Peyer's patch (tissue), 4 donors: ENCODE measurements at regions not wholly inside any gene's neighbourhood (a gene's known extent, or its start where the extent isn't known, plus 50 kb on each side); places are given as distances from the start of the nearest gene placed in this dataset.

Experiments
- CTCF ChIP-seq, 6 experiments: fragments of 450-650 bp in 4 of 6; fragments of 200-600 bp in 2 of 6; sonication (generic) in 1 of 6; IDR thresholded peaks; one replicate each; pipeline ENCODE4 v1.5.1; 2017 to 2019; ENCODE audit warnings: antibody characterized with exemption in 6 of 6, mild to moderate bottlenecking in 3 of 6, moderate library complexity in 1 of 6
- POLR2A ChIP-seq, 2 donors: fragments of 450-650 bp; IDR thresholded peaks; one replicate each; pipeline ENCODE4 v1.5.1; 2017; ENCODE audit warnings: antibody characterized with exemption in 2 of 2, mild to moderate bottlenecking in 2 of 2, moderate library complexity in 2 of 2

- TF ChIP-seq CTCF (IDR thresholded peaks at IDR 0.05) (no peak), POLR2A (IDR thresholded peaks at IDR 0.05) (no peak)
Measured at GRCh38 chr2:221758076-221758475, 186.0 kb upstream of the EPHA4 start.
